Mucosa of descending colon (tissue), 3 donors: ENCODE measurements at regions not wholly inside any gene's neighbourhood (a gene's known extent, or its start where the extent isn't known, plus 50 kb on each side); places are given as distances from the start of the nearest gene placed in this dataset.

Source experiments
- ATAC-seq: fragments of 200-7000 bp; cut with Tn5 transposase; one replicate; pipeline ENCODE4 v1.9.1; 2020; ENCODE audit warnings: mild to moderate bottlenecking, moderate library complexity
- DNase-seq, 3 donors: peaks; one replicate each; pipeline ENCODE4 v3.0.0-alpha.2; 2020
- H3K36me3 ChIP-seq: fragments of 200-600 bp; one replicate; pipeline ENCODE4 v1.8.0; 2021; ENCODE audit warnings: low read depth, mild to moderate bottlenecking
- H3K4me1 ChIP-seq: fragments of 200-600 bp; one replicate; pipeline ENCODE4 v1.8.0; 2021; ENCODE audit warnings: low read depth, mild to moderate bottlenecking
- H3K4me3 ChIP-seq: fragments of 200-600 bp; one replicate; pipeline ENCODE4 v1.8.0; 2021; ENCODE audit warnings: mild to moderate bottlenecking
- H3K9me3 ChIP-seq: fragments of 200-600 bp; one replicate; pipeline ENCODE4 v1.8.0; 2021; ENCODE audit warnings: mild to moderate bottlenecking
- CTCF ChIP-seq: fragments of 200-600 bp; IDR thresholded peaks from one replicate; pipeline ENCODE4 v1.8.0; 2022; ENCODE audit warnings: antibody characterized with exemption, mild to moderate bottlenecking
- intact Hi-C, 2 donors: fragments of 100-400 bp; cut with DNase I in 1 of 2; cut with micrococcal nuclease in 1 of 2; formaldehyde crosslinking; loops; one replicate each; pipeline versions ENCODE4 v1.11.0 to v1.11.1; 2022; cut with DNase I, micrococcal nuclease
- donor health status: DM: no; HTN: no; CAD: no; lungs with moderate emphysema.
- donor health status: DM: no; HTN: no; CAD: no.
- donor health status: DM: no; HTN: yes; CAD: no.

GRCh38 chr21:35243171-35243570 lies 194.1 kb upstream of the RUNX1 start:
- intact Hi-C loops = no loop called here
- H3K4me1 ChIP-seq = no peaks in the 10 kb centered on the region
- DNase-seq (no peak), ATAC-seq (no peak)
- H3K9me3 ChIP-seq = no peaks in the 10 kb centered on the region
- H3K4me3 ChIP-seq = no peak overlapping the region
- H3K36me3 ChIP-seq = no peaks in the 10 kb centered on the region
- TF ChIP-seq CTCF = no peak

- Histone ChIP-seq H3K9me3 (no peaks in the 10 kb centered on the region), H3K4me1 (no peaks in the 10 kb centered on the region), H3K36me3 (no peaks in the 10 kb centered on the region), H3K4me3 (no peak overlapping the region)
- no peak for TF ChIP-seq CTCF
- ATAC-seq (no peak), DNase-seq (no peak)
- intact Hi-C loops = no loop called here
Observed at GRCh38 chr21:35239811-35240219, 190.7 kb upstream of the RUNX1 start.

GRCh38 chr21:35238119-35238518 lies 189.0 kb upstream of the RUNX1 start:
- Histone ChIP-seq H3K36me3 (no peaks in the 10 kb centered on the region), H3K4me3 (no peak overlapping the region), H3K9me3 (no peaks in the 10 kb centered on the region), H3K4me1 (no peaks in the 10 kb centered on the region)
- TF ChIP-seq CTCF = no peak
- DNase-seq = no peak
- intact Hi-C loops = no loop called here
- ATAC-seq = no peak

- intact Hi-C loops = no loop called here
- ATAC-seq = no peak
- Histone ChIP-seq H3K9me3 (no peaks in the 10 kb centered on the region), H3K36me3 (no peaks in the 10 kb centered on the region), H3K4me1 (no peaks in the 10 kb centered on the region), H3K4me3 (no peak overlapping the region)
- no peak for DNase-seq
- no peak for TF ChIP-seq CTCF
Observed at GRCh38 chr21:35237287-35237686, 188.2 kb upstream of the RUNX1 start.

- Histone ChIP-seq H3K4me3 (no peak overlapping the region), H3K36me3 (no peaks in the 10 kb centered on the region), H3K4me1 (no peaks in the 10 kb centered on the region), H3K9me3 (no peaks in the 10 kb centered on the region)
- no peak for ATAC-seq
- no peak for DNase-seq
- no peak for TF ChIP-seq CTCF
- intact Hi-C loops = no loop called here
Observed at GRCh38 chr21:35236090-35236489, 187.0 kb upstream of the RUNX1 start.

GRCh38 chr21:35234725-35235124 lies 185.6 kb upstream of the RUNX1 start:
- TF ChIP-seq CTCF = no peak
- H3K36me3 ChIP-seq = no peaks in the 10 kb centered on the region
- intact Hi-C loops = no loop called here
- H3K9me3 ChIP-seq = no peaks in the 10 kb centered on the region
- no peaks in the 10 kb centered on the region for H3K4me1 ChIP-seq
- no peak for DNase-seq
- no peak overlapping the region for H3K4me3 ChIP-seq
- no peak for ATAC-seq
